ENCODE measurements at regions not wholly inside any gene's neighbourhood (a gene's known extent, or its start where the extent isn't known, plus 50 kb on each side); places are given as distances from the start of the nearest gene placed in this dataset.

DNA sequence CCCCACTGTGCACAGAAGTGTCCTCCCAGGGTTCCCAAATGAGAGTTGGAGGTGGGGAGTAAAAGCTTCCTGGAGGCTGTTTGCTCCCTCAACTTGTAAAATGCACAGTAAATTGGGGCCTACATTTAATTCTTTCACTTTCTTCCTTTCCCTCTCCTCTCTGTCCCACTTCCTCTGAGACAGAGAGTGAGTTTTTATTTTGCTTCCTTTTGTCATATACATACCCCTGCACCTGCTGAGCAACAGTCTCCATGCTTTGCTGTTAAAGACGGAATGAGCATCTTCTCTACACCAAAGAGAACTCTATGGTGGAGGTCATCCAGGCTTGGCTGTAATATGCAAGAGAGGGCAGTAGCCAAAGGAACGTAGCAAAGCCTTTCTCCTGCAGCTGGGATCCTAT lies 79.3 kb upstream of the VAV3 start:
- TF ChIP-seq GATA2 (IDR thresholded peaks at IDR 0.05; ENCODE audit: low read depth, low read length) (no peak), GATA3 (IDR thresholded peaks at IDR 0.05; ENCODE audit: low read depth, low read length) (no peak)

DNA sequence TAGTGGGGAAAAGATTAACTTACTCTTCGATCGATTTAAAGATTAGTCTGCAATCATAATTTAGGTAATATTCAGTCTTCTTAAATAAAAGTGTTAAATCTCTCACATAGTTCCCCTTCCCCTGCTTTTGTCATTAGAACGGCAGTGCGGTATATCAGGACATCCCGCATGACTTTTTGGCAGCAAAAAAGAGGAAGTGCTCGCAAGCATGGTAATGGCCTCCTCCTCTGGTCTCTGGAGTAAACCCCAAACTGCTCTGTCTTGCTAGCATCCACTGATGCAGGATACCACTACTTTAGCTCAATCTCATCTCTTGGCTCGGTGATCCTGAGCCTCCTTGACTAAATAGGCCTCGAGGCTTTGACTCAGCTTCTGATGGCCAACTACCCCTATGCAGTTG lies 78.7 kb upstream of the VAV3 start:
- no peak for TF ChIP-seq GATA2 (IDR thresholded peaks at IDR 0.05; ENCODE audit: low read depth, low read length)
- TF ChIP-seq GATA3 (IDR thresholded peaks at IDR 0.05; ENCODE audit: low read depth, low read length), result no peak

DNA sequence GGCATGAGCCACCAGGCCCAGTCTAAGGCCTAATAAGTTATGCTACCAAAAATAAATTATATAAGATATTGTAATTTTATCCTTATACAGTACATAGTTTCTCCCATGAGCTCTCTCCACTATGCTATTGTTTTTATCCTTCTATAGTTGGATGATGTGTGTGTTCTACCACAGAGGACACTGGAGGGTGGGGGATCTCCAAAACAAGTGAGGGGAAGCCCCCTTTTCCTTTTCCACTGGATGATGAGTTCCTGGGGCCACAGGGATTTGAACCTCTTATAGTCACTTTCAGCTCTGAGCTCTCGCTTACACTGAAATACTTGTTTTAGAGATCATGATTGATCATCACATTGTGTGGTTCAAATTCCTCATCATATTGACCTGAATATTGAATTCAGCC lies 77.6 kb upstream of the VAV3 start:
- TF ChIP-seq GATA3 (IDR thresholded peaks at IDR 0.05; ENCODE audit: low read depth, low read length), result no peak
- TF ChIP-seq GATA2 (IDR thresholded peaks at IDR 0.05; ENCODE audit: low read depth, low read length), result no peak

DNA sequence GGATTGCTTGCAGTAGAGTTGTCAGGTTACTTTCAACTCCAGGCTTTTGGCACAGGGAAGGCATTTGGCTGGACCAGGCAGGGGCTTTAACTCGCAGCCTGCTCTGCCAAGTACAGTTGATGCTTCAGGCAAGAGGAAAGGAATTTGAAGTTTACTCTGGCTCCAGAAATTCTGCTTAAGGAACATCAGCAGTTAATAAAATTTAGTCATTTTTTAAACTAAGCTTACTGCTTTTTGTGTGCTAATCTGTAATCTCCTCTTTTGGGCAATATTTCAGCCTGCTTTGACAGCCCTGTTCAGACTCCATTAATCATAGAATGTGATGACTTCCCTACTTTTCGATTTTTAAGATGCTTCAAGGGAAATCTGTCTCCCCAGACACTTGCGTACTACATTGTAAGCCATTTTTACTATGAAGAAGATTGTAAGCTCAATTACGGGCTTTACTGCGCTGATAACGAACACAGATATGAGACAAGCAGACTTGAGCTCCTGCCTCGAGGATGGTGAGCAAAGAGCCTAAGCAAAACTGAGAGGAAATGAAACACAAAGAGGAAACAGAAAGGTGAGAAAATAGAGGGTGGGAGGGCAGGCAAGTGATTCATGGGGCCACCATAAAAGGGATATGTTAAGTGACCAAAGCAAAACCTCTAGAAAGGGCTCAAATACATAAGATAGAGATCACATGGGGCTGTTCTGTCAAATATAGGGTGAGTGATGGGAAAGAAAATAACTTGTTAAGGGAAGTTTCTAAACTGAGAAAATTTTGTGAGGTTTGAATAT lies 76.6 kb upstream of the VAV3 start:
- TF ChIP-seq GATA3 (IDR thresholded peaks at IDR 0.05; ENCODE audit: low read depth, low read length) (no peak), GATA2 (IDR thresholded peaks at IDR 0.05; ENCODE audit: low read depth, low read length) (no peak)

DNA sequence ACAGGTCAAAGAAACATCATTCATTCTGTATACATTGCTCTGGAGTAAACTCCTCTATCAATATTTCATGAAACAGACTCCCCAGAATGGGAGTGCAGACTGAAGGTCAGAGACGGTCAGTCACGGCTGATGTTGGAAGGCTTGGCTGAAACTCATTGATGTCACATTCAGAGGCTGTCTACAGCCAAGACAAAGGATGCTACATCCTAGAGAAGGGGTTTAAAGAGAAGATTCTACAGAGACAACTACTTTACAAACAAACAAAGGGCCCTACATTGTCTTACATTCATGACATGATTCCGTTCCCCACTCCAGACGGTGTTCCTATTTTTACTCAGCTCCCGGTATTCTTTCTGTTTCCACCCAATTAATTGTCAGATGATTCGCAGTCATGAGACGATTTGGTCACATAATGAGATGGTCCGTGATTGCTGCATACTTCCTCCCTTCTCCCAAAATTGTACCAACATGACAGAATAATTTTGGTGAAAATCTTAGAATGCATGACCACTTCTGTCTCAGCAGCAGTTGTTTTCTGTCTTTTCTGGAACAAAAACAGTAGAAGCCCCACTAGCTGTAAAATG lies 73.8 kb upstream of the VAV3 start:
- TF ChIP-seq GATA3 (IDR thresholded peaks at IDR 0.05; ENCODE audit: low read depth, low read length) (no peak), GATA2 (IDR thresholded peaks at IDR 0.05; ENCODE audit: low read depth, low read length) (no peak)

DNA sequence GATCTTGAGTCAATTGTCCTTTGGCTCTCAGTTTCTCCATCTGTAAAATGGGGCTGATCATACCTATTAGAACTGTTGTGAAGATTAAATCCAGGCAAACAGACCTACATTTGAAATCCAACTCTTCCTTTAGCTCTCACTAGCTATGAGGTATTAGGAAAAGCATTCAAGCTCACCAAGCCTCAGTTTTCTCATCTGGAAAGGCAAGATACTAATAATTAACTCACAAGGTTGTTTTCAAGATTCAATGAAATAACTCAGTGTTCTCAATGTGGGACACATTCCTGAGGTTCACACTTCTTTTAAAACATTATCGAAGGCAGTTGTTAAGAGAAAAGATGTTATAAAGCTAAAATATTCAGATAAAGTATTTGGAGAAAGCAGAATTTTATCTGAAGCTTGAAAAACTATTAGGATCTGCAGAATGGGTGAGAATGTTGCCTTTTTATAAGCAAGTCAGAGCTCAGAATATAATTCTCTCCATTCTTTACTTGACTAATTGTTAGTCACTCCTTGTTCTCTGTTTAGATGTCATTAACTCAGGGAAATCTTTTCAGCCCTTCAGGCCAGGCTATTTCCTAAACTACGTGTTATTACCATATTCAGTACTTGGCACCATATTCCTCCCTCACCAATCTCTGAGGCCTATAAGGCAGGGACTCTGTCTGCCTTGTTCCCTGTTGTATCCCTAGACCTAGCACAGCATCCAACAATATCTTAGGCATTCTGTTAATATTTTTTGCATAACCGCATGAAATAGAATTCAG lies 72.0 kb upstream of the VAV3 start:
- TF ChIP-seq GATA3 (IDR thresholded peaks at IDR 0.05; ENCODE audit: low read depth, low read length), result no peak
- no peak for TF ChIP-seq GATA2 (IDR thresholded peaks at IDR 0.05; ENCODE audit: low read depth, low read length)

DNA sequence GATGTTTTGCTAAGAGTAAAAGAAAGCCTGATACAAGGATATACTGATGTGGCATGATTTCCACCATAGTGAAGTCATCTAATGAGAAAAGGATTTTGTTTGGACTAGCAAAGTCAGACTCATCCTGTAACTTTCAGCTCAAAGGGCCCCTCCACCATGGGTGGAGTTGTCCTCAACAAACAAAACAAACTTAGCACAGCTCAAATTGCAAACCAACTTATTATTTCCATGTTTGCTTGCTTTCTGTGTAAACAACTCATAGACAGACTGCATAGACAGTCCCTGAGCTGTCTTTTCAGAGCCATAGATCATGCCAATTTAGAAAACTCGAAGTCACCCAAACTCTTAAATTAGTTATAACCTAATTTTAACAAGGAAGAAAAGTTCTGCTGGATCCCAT lies 69.4 kb upstream of the VAV3 start:
- TF ChIP-seq GATA2 (IDR thresholded peaks at IDR 0.05; ENCODE audit: low read depth, low read length) (no peak), GATA3 (IDR thresholded peaks at IDR 0.05; ENCODE audit: low read depth, low read length) (no peak)

DNA sequence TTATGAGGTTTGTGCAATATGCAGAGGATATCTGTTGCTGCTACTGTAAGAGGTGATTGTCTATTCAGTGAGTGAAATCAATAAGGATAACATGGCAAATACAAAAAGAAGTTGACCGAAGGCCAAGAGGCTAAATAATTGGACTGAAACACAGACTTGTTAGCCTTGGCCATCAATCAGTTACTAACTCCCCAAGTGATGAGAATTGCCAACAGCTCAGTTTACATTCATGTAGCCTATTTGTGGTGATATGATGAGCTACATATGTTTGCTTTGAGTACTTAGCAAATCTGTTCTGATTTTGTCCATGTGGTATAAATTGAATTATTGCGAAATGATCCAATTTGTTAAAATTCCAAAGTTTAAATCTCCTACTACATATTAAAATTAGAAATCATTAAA lies 68.6 kb upstream of the VAV3 start:
- no peak for TF ChIP-seq GATA2 (IDR thresholded peaks at IDR 0.05; ENCODE audit: low read depth, low read length)
- TF ChIP-seq GATA3 (IDR thresholded peaks at IDR 0.05; ENCODE audit: low read depth, low read length), result no peak

DNA sequence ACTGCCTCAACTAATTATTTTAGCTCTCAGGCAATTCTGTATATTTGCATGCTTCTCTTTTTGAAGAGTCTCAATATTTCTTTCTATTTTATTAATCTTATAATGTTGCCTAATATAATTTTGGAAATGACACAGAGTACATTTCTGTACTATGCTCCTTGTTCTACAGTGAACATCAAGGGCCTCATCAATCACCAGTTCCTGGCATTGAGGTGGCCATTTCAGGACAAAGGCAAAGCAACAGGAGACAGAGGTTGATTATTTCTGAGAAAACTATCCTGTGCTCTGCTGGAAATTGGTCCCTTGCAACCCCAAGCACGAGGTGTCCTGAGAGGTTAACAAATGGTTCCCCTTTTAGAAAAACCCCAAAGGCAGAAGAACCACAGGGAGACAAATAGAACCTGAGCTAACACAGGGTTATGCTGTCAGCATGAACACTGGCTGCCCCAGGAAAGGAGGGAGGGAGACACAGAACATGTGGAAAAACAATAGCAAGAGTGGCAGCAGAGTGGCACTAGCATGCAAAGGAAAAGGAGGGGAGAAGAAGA lies 63.9 kb upstream of the VAV3 start:
- TF ChIP-seq GATA3 (IDR thresholded peaks at IDR 0.05; ENCODE audit: low read depth, low read length) (no peak), GATA2 (IDR thresholded peaks at IDR 0.05; ENCODE audit: low read depth, low read length) (no peak)

DNA sequence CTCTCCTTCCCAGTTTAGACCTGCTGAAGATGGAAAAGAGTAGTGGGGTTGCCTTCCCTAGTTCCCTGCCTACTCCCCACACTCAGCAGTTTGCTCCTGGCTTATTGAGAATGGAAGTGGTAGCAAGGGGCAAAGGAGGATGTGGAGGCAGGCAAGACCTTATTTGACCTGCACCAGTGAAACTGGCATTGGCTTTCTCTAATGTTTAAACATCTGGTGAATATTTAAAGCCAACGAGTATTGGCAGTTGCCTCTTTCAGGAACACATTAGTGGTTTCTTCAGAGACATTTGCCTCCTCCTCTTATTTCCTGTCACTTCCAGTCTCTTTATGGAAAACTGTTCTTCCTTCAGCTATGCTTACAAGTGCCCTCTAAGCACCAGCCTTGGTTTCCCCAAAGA lies 62.4 kb upstream of the VAV3 start:
- no peak for TF ChIP-seq GATA3 (IDR thresholded peaks at IDR 0.05; ENCODE audit: low read depth, low read length)
- no peak for TF ChIP-seq GATA2 (IDR thresholded peaks at IDR 0.05; ENCODE audit: low read depth, low read length)

DNA sequence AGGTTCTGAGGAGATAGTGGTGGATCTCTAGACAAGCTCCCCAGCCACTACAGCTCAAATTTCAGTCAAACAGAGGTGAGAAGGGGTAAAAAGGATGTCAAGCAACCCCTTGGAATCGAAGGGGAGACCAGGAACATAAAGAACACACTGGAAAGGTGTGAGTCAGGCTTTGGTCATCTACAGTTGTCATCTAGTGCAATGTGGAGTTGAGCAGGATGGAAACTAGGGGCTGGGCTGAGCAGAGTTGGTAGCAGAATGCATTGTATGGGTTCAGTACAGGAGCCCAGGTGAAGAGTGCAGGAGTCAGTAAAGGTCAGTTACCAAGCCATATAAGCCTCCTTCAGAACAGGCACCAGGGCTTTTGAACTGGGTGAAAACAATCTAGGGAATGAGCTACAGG lies 52.7 kb upstream of the VAV3 start:
- TF ChIP-seq GATA2 (IDR thresholded peaks at IDR 0.05; ENCODE audit: low read depth, low read length) (no peak), GATA3 (IDR thresholded peaks at IDR 0.05; ENCODE audit: low read depth, low read length) (no peak)

DNA sequence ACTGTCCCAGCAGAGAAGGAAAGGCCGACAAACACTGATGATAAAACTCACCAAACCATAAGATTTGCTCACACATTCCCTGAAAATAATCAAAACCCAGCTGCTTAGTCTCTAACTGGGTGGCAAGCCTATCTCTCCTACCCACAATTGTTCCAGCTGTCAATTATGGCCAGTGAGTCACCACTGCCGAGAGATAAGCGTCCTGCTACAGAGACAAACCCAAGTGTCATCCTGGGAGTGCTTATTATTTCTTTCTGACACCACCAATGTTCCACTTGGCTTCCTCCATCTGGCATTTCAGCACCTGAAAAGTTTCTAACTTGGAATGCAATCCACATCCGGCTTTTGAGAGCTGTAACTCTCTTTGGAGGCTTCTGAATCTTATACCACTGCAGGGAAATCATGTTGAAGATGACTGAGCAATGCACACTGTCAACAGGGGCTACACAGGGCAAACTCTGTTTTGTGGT lies 51.5 kb upstream of the VAV3 start:
- peak; percentile 88 for TF ChIP-seq GATA2 (IDR thresholded peaks at IDR 0.05; ENCODE audit: low read depth, low read length)
- TF ChIP-seq GATA3 (IDR thresholded peaks at IDR 0.05; ENCODE audit: low read depth, low read length), result no peak

Data from SH-SY5Y (cell line).